IPS-15b (cell line): ENCODE measurements at regions not wholly inside any gene's neighbourhood (a gene's known extent, or its start where the extent isn't known, plus 50 kb on each side); places are given as distances from the start of the nearest gene placed in this dataset.

Experiments used
- H3K27me3 ChIP-seq: one replicate; pipeline ENCODE4 v1.6.1; 2013; ENCODE audit warnings: low read length; ENCODE audit not compliant: control insufficient read depth, insufficient read depth
- H3K36me3 ChIP-seq: one replicate; pipeline ENCODE4 v1.6.1; 2013; ENCODE audit warnings: low read length; ENCODE audit not compliant: control insufficient read depth, insufficient read depth
- H3K4me1 ChIP-seq: one replicate; pipeline ENCODE4 v1.6.1; 2013; ENCODE audit warnings: mild to moderate bottlenecking, low read length; ENCODE audit not compliant: control insufficient read depth, insufficient read depth
- H3K4me3 ChIP-seq: one replicate; pipeline ENCODE4 v1.5.1; 2013; ENCODE audit warnings: low read depth, low read length
- H3K9ac ChIP-seq: one replicate; pipeline ENCODE4 v1.6.1; 2013; ENCODE audit warnings: low read depth, mild to moderate bottlenecking, low read length
- H3K9me3 ChIP-seq: one replicate; pipeline ENCODE4 v1.6.1; 2013; ENCODE audit warnings: mild to moderate bottlenecking, low read length; ENCODE audit not compliant: control insufficient read depth, insufficient read depth

GRCh38 chr22:46057246-46058090 is 80.5 kb upstream of the WNT7B start:
- Histone ChIP-seq H3K4me3 (no peak overlapping the region), H3K36me3 (no peaks in the 10 kb centered on the region), H3K4me1 (no peaks in the 10 kb centered on the region), H3K9ac (no peak overlapping the region), H3K9me3 (no peaks in the 10 kb centered on the region), H3K27me3 (peaks cover 9% of the 10 kb centered on the region)

GRCh38 chr22:46058091-46058420 is 81.1 kb upstream of the WNT7B start:
- Histone ChIP-seq H3K9me3 (no peaks in the 10 kb centered on the region), H3K9ac (no peak overlapping the region), H3K4me1 (no peaks in the 10 kb centered on the region), H3K36me3 (no peaks in the 10 kb centered on the region), H3K27me3 (peaks cover 15% of the 10 kb centered on the region), H3K4me3 (no peak overlapping the region)

DNA sequence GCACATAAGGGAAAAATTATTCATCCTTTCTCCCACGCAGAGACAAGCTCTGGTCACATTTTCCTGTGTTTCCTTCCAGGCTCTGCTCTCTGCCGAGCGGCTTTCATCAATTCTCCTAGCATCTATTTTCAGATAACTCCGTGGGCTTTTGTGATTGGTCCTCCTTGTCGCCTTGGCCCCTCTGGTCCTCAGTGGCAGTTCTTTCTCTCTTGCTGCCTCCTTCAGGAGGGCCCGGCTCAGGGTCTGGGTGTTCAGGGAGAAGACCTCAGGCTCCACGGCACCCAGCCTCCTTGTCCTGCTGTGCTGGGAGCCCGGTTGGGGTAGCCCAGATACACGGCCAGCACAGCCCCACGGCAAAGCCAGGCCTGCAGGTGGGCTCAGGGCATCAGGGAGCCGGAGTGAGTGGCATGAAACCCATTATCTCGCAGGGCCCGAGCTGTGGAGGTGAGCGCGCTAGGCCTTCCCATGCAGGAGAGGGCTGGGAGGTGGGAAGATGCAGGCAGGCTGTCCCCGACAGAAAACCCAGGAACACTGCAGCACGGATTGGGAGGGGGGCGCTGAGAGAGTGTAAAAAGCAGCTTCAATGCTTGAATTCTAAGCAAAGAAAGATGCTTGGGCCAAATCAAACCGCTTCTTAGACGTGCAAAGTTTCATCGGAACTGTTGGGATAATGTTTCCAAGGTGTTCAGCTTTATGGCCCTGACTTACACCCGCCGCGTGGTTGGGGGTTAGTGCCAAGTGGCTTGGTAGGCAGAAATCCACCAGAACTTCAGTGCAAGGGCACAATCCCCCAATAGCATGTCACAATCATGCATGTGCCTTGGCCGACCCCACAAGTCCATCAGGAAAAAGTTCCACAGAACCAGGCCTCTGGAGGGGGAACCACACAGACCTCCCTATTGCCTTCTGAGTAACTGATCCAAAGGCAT is 81.9 kb upstream of the WNT7B start:
- Histone ChIP-seq H3K4me1 (no peaks in the 10 kb centered on the region), H3K9ac (no peak overlapping the region)

GRCh38 chr22:46060292-46061123 is 83.5 kb upstream of the WNT7B start:
- H3K4me3 ChIP-seq: no peak overlapping the region
- H3K27me3 ChIP-seq: peaks cover 15% of the 10 kb centered on the region
- no peaks in the 10 kb centered on the region for H3K4me1 ChIP-seq
- H3K9ac ChIP-seq: no peak overlapping the region
- H3K36me3 ChIP-seq: no peaks in the 10 kb centered on the region
- no peaks in the 10 kb centered on the region for H3K9me3 ChIP-seq

More for the DNA sequence above, 81.9 kb upstream of the WNT7B start:
- Histone ChIP-seq H3K27me3 (peaks cover 15% of the 10 kb centered on the region), H3K4me3 (no peak overlapping the region), H3K9me3 (no peaks in the 10 kb centered on the region), H3K36me3 (no peaks in the 10 kb centered on the region)

GRCh38 chr22:46061124-46061500 is 84.2 kb upstream of the WNT7B start:
- H3K36me3 ChIP-seq: no peaks in the 10 kb centered on the region
- no peak overlapping the region for H3K9ac ChIP-seq
- no peaks in the 10 kb centered on the region for H3K4me1 ChIP-seq
- H3K27me3 ChIP-seq: peaks cover 15% of the 10 kb centered on the region
- no peak overlapping the region for H3K4me3 ChIP-seq
- no peaks in the 10 kb centered on the region for H3K9me3 ChIP-seq

DNA sequence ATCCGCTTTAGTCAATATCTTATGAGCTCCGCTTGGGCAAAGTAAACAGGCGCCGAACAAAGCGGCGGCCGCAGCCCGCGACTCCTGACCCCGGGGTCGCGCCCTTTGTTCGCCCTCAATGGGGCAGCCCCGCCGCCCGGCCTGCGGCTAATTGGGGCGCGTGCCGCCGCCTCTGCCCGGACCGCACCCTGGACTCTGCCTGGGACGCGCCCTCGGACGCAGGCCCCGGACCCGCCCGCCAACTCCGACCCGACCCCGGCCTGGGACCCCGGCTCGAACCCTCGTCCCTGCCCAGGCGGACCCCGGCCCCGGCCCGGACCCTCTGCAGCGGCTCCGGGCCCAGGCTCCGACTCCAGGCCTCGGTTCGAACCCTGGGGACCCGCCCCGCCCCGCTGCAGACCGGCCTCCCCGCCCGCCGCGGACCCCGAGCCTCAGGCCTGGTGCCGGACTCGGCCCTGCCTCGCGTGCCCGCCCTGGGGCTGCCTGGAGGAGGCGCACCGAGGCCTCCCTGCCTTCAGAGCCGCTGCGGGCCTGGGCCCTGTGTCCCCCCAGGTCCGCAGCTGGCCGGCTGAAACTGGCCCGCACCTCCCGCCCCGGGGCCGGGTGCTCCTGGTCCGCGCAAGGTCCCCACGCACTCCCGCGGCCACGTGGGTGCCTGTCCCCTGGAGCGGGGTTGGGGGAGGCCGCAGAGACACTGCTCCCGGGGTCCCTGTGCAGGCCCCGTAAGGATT is 84.7 kb upstream of the WNT7B start:
- Histone ChIP-seq H3K4me1 (no peaks in the 10 kb centered on the region), H3K9ac (no peak overlapping the region), H3K4me3 (no peak overlapping the region), H3K36me3 (no peaks in the 10 kb centered on the region), H3K27me3 (peaks cover 15% of the 10 kb centered on the region), H3K9me3 (no peaks in the 10 kb centered on the region)

GRCh38 chr22:46062232-46062615 is 85.3 kb upstream of the WNT7B start:
- Histone ChIP-seq H3K9ac (no peak overlapping the region), H3K4me3 (no peak overlapping the region), H3K27me3 (peaks cover 15% of the 10 kb centered on the region), H3K9me3 (no peaks in the 10 kb centered on the region), H3K4me1 (no peaks in the 10 kb centered on the region), H3K36me3 (no peaks in the 10 kb centered on the region)

GRCh38 chr22:46062971-46063631 is 86.1 kb upstream of the WNT7B start:
- no peak overlapping the region for H3K4me3 ChIP-seq
- H3K9me3 ChIP-seq: no peaks in the 10 kb centered on the region
- H3K36me3 ChIP-seq: no peaks in the 10 kb centered on the region
- peaks cover 15% of the 10 kb centered on the region for H3K27me3 ChIP-seq
- H3K4me1 ChIP-seq: no peaks in the 10 kb centered on the region
- H3K9ac ChIP-seq: no peak overlapping the region

- Histone ChIP-seq H3K9me3 (no peaks in the 10 kb centered on the region), H3K36me3 (no peaks in the 10 kb centered on the region), H3K4me1 (no peaks in the 10 kb centered on the region), H3K4me3 (no peak overlapping the region), H3K9ac (no peak overlapping the region), H3K27me3 (peaks cover 22% of the 10 kb centered on the region)
Measured at GRCh38 chr22:46063846-46064227, 86.5 kb upstream of the PPARA start.

GRCh38 chr22:46064228-46064965 is 85.9 kb upstream of the PPARA start:
- Histone ChIP-seq H3K27me3 (peaks cover 28% of the 10 kb centered on the region), H3K9me3 (no peaks in the 10 kb centered on the region), H3K36me3 (no peaks in the 10 kb centered on the region), H3K9ac (no peak overlapping the region), H3K4me1 (no peaks in the 10 kb centered on the region), H3K4me3 (no peak overlapping the region)
